SK-N-MC (cell line): ENCODE measurements at regions not wholly inside any gene's neighbourhood (a gene's known extent, or its start where the extent isn't known, plus 50 kb on each side); places are given as distances from the start of the nearest gene placed in this dataset.

ENCODE experiments used
- EZH2 ChIP-seq: fragments of 200-600 bp; sonication (generic); IDR thresholded peaks from one replicate; pipeline ENCODE4 v1.6.1; 2017; ENCODE audit warnings: antibody characterized with exemption
- FOXP2 ChIP-seq: optimal IDR thresholded peaks from 2 replicates; pipeline ENCODE3; 2011; ENCODE audit warnings: mild to moderate bottlenecking, moderate library complexity; ENCODE audit not compliant: insufficient read depth; ENCODE audit errors: extremely low read length, control extremely low read depth
- POLR2AphosphoS5 ChIP-seq: IDR thresholded peaks from 2 replicates; pipeline ENCODE4 v1.6.1; 2012; ENCODE audit warnings: mild to moderate bottlenecking, low read depth, low read length, borderline replicate concordance

GRCh38 chr2:52311862-52312261, 1279.9 kb upstream of the NRXN1 start:
- TF ChIP-seq POLR2AphosphoS5 (no peak), EZH2 (no peak), FOXP2 (no peak)
